B cell (primary cell): ENCODE measurements at regions not wholly inside any gene's neighbourhood (a gene's known extent, or its start where the extent isn't known, plus 50 kb on each side); places are given as distances from the start of the nearest gene placed in this dataset.

Experiments
- ATAC-seq: fragments of 200-7000 bp; cut with Tn5 transposase; one replicate; pipeline ENCODE4 v1.10.0; 2021; ENCODE audit warnings: low read depth, mild to moderate bottlenecking, moderate number of reproducible peaks, moderate library complexity
- CTCF ChIA-PET: fragments of 350-600 bp; sonication (Branson Sonifier 250); formaldehyde crosslinking; loops from one replicate; lab custom pipeline; 2021; ENCODE audit warnings: antibody characterized with exemption, inconsistent platforms; lab: Charles Lee
- POLR2A ChIA-PET: fragments of 350-600 bp; sonication (Branson Sonifier 250); formaldehyde crosslinking; loops from one replicate; lab custom pipeline; 2021; ENCODE audit warnings: antibody characterized with exemption; lab: Charles Lee
- DNase-seq: peaks from one replicate; pipeline ENCODE4 v3.0.0; 2013
- H2AFZ ChIP-seq: 2 replicates; pipeline ENCODE4 v1.6.1; 2012; ENCODE audit warnings: mild to moderate bottlenecking, low read depth, low read length; ENCODE audit not compliant: insufficient read depth, poor library complexity, severe bottlenecking
- H3K27ac ChIP-seq, 2 donors: 1 replicate in 1 of 2; 2 replicates in 1 of 2; pipeline ENCODE4 v1.5.1; 2012 to 2013; ENCODE audit warnings: low read length in 2 of 2, mild to moderate bottlenecking in 2 of 2, moderate library complexity in 1 of 2
- H3K27me3 ChIP-seq, 4 experiments: fragments of 200-600 bp in 1 of 4; sonication (generic) in 1 of 4; replicated peaks in 1 of 4; 1 replicate in 2 of 4; 2 replicates in 2 of 4; pipeline versions ENCODE4 v1.6.1 to v1.7.0; 2013 to 2016; ENCODE audit warnings: low read length in 3 of 4, mild to moderate bottlenecking in 2 of 4, mixed read lengths in 1 of 4, moderate library complexity in 1 of 4; ENCODE audit not compliant: insufficient read depth in 4 of 4, control insufficient read depth in 3 of 4; ENCODE audit errors: control extremely low read depth in 1 of 4
- H3K36me3 ChIP-seq, 2 experiments: replicated peaks in 1 of 2; 1 replicate in 1 of 2; 2 replicates in 1 of 2; pipeline versions ENCODE4 v1.6.1 to v1.7.1; 2013; ENCODE audit warnings: low read length in 1 of 2; ENCODE audit not compliant: insufficient read depth in 2 of 2, control insufficient read depth in 1 of 2; ENCODE audit errors: control extremely low read depth in 1 of 2, extremely low read depth in 1 of 2
- H3K4me1 ChIP-seq, 2 donors: fragments of 200-600 bp in 1 of 2; sonication (generic) in 1 of 2; 1 replicate in 1 of 2; 2 replicates in 1 of 2; pipeline versions ENCODE4 v1.5.1 to v1.6.1; 2013 to 2017; ENCODE audit warnings: low read length in 2 of 2; ENCODE audit not compliant: control insufficient read depth in 2 of 2, insufficient read depth in 2 of 2
- H3K4me2 ChIP-seq: replicated peaks from 2 replicates; pipeline ENCODE3; 2012; ENCODE audit warnings: mild to moderate bottlenecking, low read depth, low read length; ENCODE audit not compliant: poor library complexity, severe bottlenecking
- H3K4me3 ChIP-seq, 5 experiments: fragments of 200-600 bp in 1 of 5; sonication (generic) in 1 of 5; 1 replicate in 3 of 5; 2 replicates in 2 of 5; pipeline versions ENCODE4 v1.5.1 to v1.7.0; 2011 to 2016; ENCODE audit warnings: low read length in 4 of 5, mild to moderate bottlenecking in 4 of 5, low read depth in 2 of 5, control low read depth in 1 of 5, moderate library complexity in 1 of 5; ENCODE audit not compliant: insufficient read depth in 1 of 5; ENCODE audit errors: control extremely low read depth in 1 of 5, extremely low read depth in 1 of 5
- H3K79me2 ChIP-seq: fragments of 200-600 bp; sonication (generic); one replicate; pipeline ENCODE4 v1.6.0; 2016; ENCODE audit warnings: low read length; ENCODE audit not compliant: control insufficient read depth, insufficient read depth
- H3K9ac ChIP-seq: fragments of 200-600 bp; sonication (generic); 2 replicates; pipeline ENCODE4 v1.6.1; 2017; ENCODE audit warnings: mild to moderate bottlenecking, low read length, moderate library complexity
- H3K9me3 ChIP-seq, 3 donors: one replicate each; pipeline versions ENCODE4 v1.6.1 to v1.7.1; 2013; ENCODE audit warnings: low read length in 2 of 3; ENCODE audit not compliant: control insufficient read depth in 2 of 3, insufficient read depth in 1 of 3; ENCODE audit errors: control extremely low read depth in 1 of 3
- H4K20me1 ChIP-seq: 2 replicates; pipeline ENCODE4 v1.6.0; 2012; ENCODE audit warnings: mild to moderate bottlenecking, low read length; ENCODE audit not compliant: insufficient read depth, control insufficient read depth, poor library complexity, severe bottlenecking
- H3K27ac Mint-ChIP-seq: one replicate; pipeline ENCODE4 v1.8.0; 2021; ENCODE audit warnings: mixed read lengths
- H3K27me3 Mint-ChIP-seq: one replicate; pipeline ENCODE4 v1.8.0; 2021; ENCODE audit warnings: mixed read lengths
- H3K4me1 Mint-ChIP-seq: one replicate; pipeline ENCODE4 v1.8.0; 2021; ENCODE audit warnings: mixed read lengths
- H3K4me3 Mint-ChIP-seq: one replicate; pipeline ENCODE4 v1.8.0; 2021; ENCODE audit warnings: mixed read lengths
- H3K9me3 Mint-ChIP-seq: one replicate; pipeline ENCODE4 v1.8.0; 2022; ENCODE audit warnings: mixed read lengths; ENCODE audit not compliant: insufficient read depth
- EZH2 ChIP-seq: IDR thresholded peaks from 2 replicates; pipeline ENCODE4 v1.6.1; 2012; ENCODE audit warnings: borderline replicate concordance, low read depth, mild to moderate bottlenecking, moderate library complexity, low read length; ENCODE audit not compliant: insufficient read depth, poor library complexity, severe bottlenecking
- WGBS: methylation state at CpG from one replicate; pipeline ENCODE4 v1.1.5; 2013; ENCODE audit warnings: missing lambda C conversion rate; ENCODE audit not compliant: insufficient coverage; 5-methylcytosine and 5-hydroxymethylcytosine counted together
- intact Hi-C: fragments of 100-400 bp; cut with micrococcal nuclease; formaldehyde crosslinking; loops from one replicate; pipeline ENCODE4 v1.10.0; 2022
- TF ChIP-seq, protein P1 (sequence below): fragments of 200-600 bp; IDR thresholded peaks from one replicate; pipeline ENCODE4 v1.8.0; 2022; ENCODE audit warnings: antibody characterized with exemption, mild to moderate bottlenecking

DNA sequence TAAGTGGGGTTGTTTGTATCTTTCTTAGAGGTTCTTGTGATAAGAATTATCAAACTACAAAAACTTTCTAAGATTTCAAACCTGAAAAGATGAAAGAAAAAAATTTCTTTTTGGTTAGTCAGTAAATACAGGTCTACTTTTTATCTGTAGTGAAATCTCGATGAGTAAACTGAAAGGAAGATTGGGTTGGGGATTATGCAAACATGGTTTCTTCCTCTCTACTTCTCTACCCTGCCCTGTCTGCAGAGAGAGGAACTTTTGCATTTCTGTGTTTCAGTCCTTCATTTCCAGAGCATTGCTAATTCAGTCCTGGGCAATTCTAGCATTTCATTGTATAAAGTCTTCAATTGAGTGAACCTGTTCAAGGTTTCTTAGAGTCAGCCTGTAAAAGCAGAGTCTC lies 51.6 kb upstream of the IL2 start:
- CTCF ChIA-PET, result no interaction called here
- no peaks in the 10 kb centered on the region for H3K9me3 Mint-ChIP-seq
- Histone ChIP-seq H3K36me3 (no peaks in the 10 kb centered on the region), H3K9me3 (no peaks in the 10 kb centered on the region), H3K79me2 (no peaks in the 10 kb centered on the region), H3K27me3 (no peaks in the 10 kb centered on the region), H3K27ac (no peak overlapping the region), H3K4me3 (no peak overlapping the region), H2AFZ (no peak overlapping the region), H3K4me2 (no peak overlapping the region), H3K9ac (no peak overlapping the region), H3K4me1 (no peaks in the 10 kb centered on the region), H4K20me1 (no peaks in the 10 kb centered on the region)
- intact Hi-C loops, result no loop called here
- POLR2A ChIA-PET, result no interaction called here
- no peak overlapping the region for H3K27ac Mint-ChIP-seq
- TF ChIP-seq, protein P1, sequence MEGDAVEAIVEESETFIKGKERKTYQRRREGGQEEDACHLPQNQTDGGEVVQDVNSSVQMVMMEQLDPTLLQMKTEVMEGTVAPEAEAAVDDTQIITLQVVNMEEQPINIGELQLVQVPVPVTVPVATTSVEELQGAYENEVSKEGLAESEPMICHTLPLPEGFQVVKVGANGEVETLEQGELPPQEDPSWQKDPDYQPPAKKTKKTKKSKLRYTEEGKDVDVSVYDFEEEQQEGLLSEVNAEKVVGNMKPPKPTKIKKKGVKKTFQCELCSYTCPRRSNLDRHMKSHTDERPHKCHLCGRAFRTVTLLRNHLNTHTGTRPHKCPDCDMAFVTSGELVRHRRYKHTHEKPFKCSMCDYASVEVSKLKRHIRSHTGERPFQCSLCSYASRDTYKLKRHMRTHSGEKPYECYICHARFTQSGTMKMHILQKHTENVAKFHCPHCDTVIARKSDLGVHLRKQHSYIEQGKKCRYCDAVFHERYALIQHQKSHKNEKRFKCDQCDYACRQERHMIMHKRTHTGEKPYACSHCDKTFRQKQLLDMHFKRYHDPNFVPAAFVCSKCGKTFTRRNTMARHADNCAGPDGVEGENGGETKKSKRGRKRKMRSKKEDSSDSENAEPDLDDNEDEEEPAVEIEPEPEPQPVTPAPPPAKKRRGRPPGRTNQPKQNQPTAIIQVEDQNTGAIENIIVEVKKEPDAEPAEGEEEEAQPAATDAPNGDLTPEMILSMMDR, result no peak
- no peak for TF ChIP-seq EZH2
- no peaks in the 10 kb centered on the region for H3K4me1 Mint-ChIP-seq
- H3K4me3 Mint-ChIP-seq, result no peak overlapping the region
- whole genome bisulfite sequencing, result no CpG with 5 or more reads among the region's 1 CpG
- ATAC-seq (no peak), DNase-seq (no peak)
- no peaks in the 10 kb centered on the region for H3K27me3 Mint-ChIP-seq
